Right atrium auricular region (tissue), 2 donors: ENCODE measurements at regions not wholly inside any gene's neighbourhood (a gene's known extent, or its start where the extent isn't known, plus 50 kb on each side); places are given as distances from the start of the nearest gene placed in this dataset.

Experiments used
- DNase-seq: peaks from one replicate; pipeline ENCODE4 v3.0.0-alpha.2; 2019; ENCODE audit warnings: low spot score
- H3K27ac ChIP-seq, 2 donors: fragments of 200-600 bp; sonication (generic); 1 replicate in 1 of 2; 2 replicates in 1 of 2; pipeline ENCODE4 v1.5.1; 2016 to 2019
- H3K27me3 ChIP-seq, 2 donors: fragments of 200-600 bp; sonication (generic); one replicate each; pipeline versions ENCODE4 v1.5.1 to v1.6.0; 2017 to 2019
- H3K36me3 ChIP-seq: fragments of 200-600 bp; sonication (generic); one replicate; pipeline ENCODE4 v1.5.1; 2016
- H3K4me1 ChIP-seq, 2 donors: fragments of 200-600 bp; sonication (generic); one replicate each; pipeline versions ENCODE4 v1.5.1 to v1.6.0; 2017 to 2019
- H3K4me3 ChIP-seq, 2 donors: fragments of 200-600 bp; sonication (generic); 1 replicate in 1 of 2; 2 replicates in 1 of 2; pipeline ENCODE4 v1.5.1; 2017 to 2019; ENCODE audit warnings: mild to moderate bottlenecking in 1 of 2, moderate library complexity in 1 of 2
- H3K9me3 ChIP-seq, 2 donors: fragments of 200-600 bp; sonication (generic); one replicate each; pipeline ENCODE4 v1.5.1; 2019
- CTCF ChIP-seq, 2 donors: fragments of 200-600 bp; sonication (generic); IDR thresholded peaks; one replicate each; pipeline ENCODE4 v1.5.1; 2019; ENCODE audit warnings: antibody characterized with exemption in 2 of 2

GRCh38 chr2:58414506-58414905 is 173.4 kb upstream of the FANCL start:
- Histone ChIP-seq H3K4me1 (no peaks in the 10 kb centered on the region), H3K9me3 (no peaks in the 10 kb centered on the region), H3K36me3 (no peaks in the 10 kb centered on the region), H3K4me3 (no peak overlapping the region), H3K27ac (no peak overlapping the region), H3K27me3 (no peaks in the 10 kb centered on the region)
- DNase-seq, result no peak
- TF ChIP-seq CTCF (IDR thresholded peaks at IDR 0.05), result no peak

GRCh38 chr2:58410549-58410948 is 169.4 kb upstream of the FANCL start:
- Histone ChIP-seq H3K9me3 (no peaks in the 10 kb centered on the region), H3K27ac (no peak overlapping the region), H3K4me1 (no peaks in the 10 kb centered on the region), H3K36me3 (no peaks in the 10 kb centered on the region), H3K4me3 (no peak overlapping the region), H3K27me3 (no peaks in the 10 kb centered on the region)
- no peak for TF ChIP-seq CTCF (IDR thresholded peaks at IDR 0.05)
- DNase-seq, result no peak

GRCh38 chr2:58407487-58407886 is 166.4 kb upstream of the FANCL start:
- H3K4me3 ChIP-seq, result no peak overlapping the region
- no peaks in the 10 kb centered on the region for H3K4me1 ChIP-seq
- no peaks in the 10 kb centered on the region for H3K9me3 ChIP-seq
- H3K27ac ChIP-seq, result no peak overlapping the region
- no peak for TF ChIP-seq CTCF (IDR thresholded peaks at IDR 0.05)
- H3K36me3 ChIP-seq, result no peaks in the 10 kb centered on the region
- DNase-seq, result no peak
- H3K27me3 ChIP-seq, result no peaks in the 10 kb centered on the region

GRCh38 chr2:58405341-58405740 is 164.2 kb upstream of the FANCL start:
- H3K4me3 ChIP-seq, result no peak overlapping the region
- H3K27ac ChIP-seq, result no peak overlapping the region
- no peak for DNase-seq
- H3K36me3 ChIP-seq, result no peaks in the 10 kb centered on the region
- no peaks in the 10 kb centered on the region for H3K9me3 ChIP-seq
- no peak for TF ChIP-seq CTCF (IDR thresholded peaks at IDR 0.05)
- H3K27me3 ChIP-seq, result peaks cover 0 to 3% of the 10 kb centered on the region in 2 donors
- no peaks in the 10 kb centered on the region for H3K4me1 ChIP-seq

GRCh38 chr2:58401936-58402335 is 160.8 kb upstream of the FANCL start:
- no peak for TF ChIP-seq CTCF (IDR thresholded peaks at IDR 0.05)
- H3K4me3 ChIP-seq, result no peak overlapping the region
- no peaks in the 10 kb centered on the region for H3K9me3 ChIP-seq
- no peak overlapping the region for H3K27ac ChIP-seq
- H3K36me3 ChIP-seq, result no peaks in the 10 kb centered on the region
- no peaks in the 10 kb centered on the region for H3K4me1 ChIP-seq
- DNase-seq, result no peak
- H3K27me3 ChIP-seq, result peaks cover 0 to 3% of the 10 kb centered on the region in 2 donors

- Histone ChIP-seq H3K27ac (no peak overlapping the region), H3K9me3 (no peaks in the 10 kb centered on the region), H3K4me3 (no peak overlapping the region), H3K4me1 (no peaks in the 10 kb centered on the region), H3K27me3 (peaks cover 0 to 3% of the 10 kb centered on the region in 2 donors), H3K36me3 (no peaks in the 10 kb centered on the region)
- TF ChIP-seq CTCF (IDR thresholded peaks at IDR 0.05), result no peak
- no peak for DNase-seq
Observed at GRCh38 chr2:58398406-58398805, 157.3 kb upstream of the FANCL start.
